Activated CD4-positive, alpha-beta T cell treated with anti-CD3 and anti-CD28 coated beads for 36 hours (primary cell): ENCODE measurements at regions not wholly inside any gene's neighbourhood (a gene's known extent, or its start where the extent isn't known, plus 50 kb on each side); places are given as distances from the start of the nearest gene placed in this dataset.

Experiments
- ATAC-seq: fragments of 200-7000 bp; cut with Tn5 transposase; one replicate; pipeline ENCODE4 v1.10.0; 2021; ENCODE audit warnings: mild to moderate bottlenecking, moderate library complexity
- CTCF ChIA-PET: fragments of 350-600 bp; sonication (Branson Sonifier 250); formaldehyde crosslinking; loops from one replicate; lab custom pipeline; 2021; ENCODE audit warnings: antibody characterized with exemption; lab: Charles Lee
- POLR2A ChIA-PET: fragments of 350-600 bp; sonication (Branson Sonifier 250); formaldehyde crosslinking; loops from one replicate; lab custom pipeline; 2021; ENCODE audit warnings: antibody characterized with exemption, inconsistent platforms; lab: Charles Lee
- DNase-seq: peaks from one replicate; pipeline ENCODE4 v3.0.0-alpha.2; 2020
- H3K27ac Mint-ChIP-seq: one replicate; pipeline ENCODE4 v1.8.0; 2021; ENCODE audit warnings: mixed read lengths
- H3K27me3 Mint-ChIP-seq: one replicate; pipeline ENCODE4 v1.8.0; 2021; ENCODE audit warnings: mixed read lengths
- H3K36me3 Mint-ChIP-seq: one replicate; pipeline ENCODE4 v1.8.0; 2021; ENCODE audit warnings: low read depth, mixed read lengths
- H3K4me1 Mint-ChIP-seq: one replicate; pipeline ENCODE4 v1.8.0; 2021; ENCODE audit warnings: mixed read lengths
- H3K4me3 Mint-ChIP-seq: one replicate; pipeline ENCODE4 v1.8.0; 2021; ENCODE audit warnings: mild to moderate bottlenecking, moderate library complexity, mixed read lengths
- H3K9me3 Mint-ChIP-seq: one replicate; pipeline ENCODE4 v1.8.0; 2021; ENCODE audit warnings: low read depth, mixed read lengths
- intact Hi-C, 2 experiments: fragments of 100-400 bp; cut with DNase I in 1 of 2; cut with micrococcal nuclease in 1 of 2; formaldehyde crosslinking; loops; one replicate each; pipeline versions ENCODE4 v1.14.2 to v1.15.1; 2022 to 2024; cut with DNase I, micrococcal nuclease

DNA sequence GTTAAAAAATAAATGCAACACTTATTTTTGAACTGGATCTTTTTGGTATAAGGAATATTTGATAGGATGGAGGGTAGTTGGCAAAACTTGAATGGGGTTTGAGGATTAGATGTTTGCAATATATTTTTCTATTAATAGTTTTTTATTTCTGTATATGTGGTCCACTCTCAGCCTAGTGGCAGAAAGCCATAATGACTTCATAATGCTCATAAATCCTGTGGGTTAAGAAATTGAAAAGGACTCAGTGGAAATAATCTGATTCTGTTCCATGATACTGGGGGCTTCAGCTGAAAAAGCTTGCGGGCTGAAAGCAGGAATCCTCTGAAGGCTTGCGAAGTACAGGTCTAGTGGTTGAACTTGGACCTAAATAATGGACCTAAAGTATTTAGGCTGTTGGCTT is 1028.6 kb upstream of the PRMT6 start:
- CTCF ChIA-PET = no interaction called here
- Mint-ChIP-seq H3K4me3 (no peak overlapping the region), H3K27me3 (no peaks in the 10 kb centered on the region), H3K27ac (no peak overlapping the region), H3K4me1 (no peaks in the 10 kb centered on the region), H3K9me3 (peaks cover 6% of the 10 kb centered on the region), H3K36me3 (no peaks in the 10 kb centered on the region)
- DNase-seq = no peak
- intact Hi-C loops = no loop called here
- POLR2A ChIA-PET = no interaction called here
- no peak for ATAC-seq

DNA sequence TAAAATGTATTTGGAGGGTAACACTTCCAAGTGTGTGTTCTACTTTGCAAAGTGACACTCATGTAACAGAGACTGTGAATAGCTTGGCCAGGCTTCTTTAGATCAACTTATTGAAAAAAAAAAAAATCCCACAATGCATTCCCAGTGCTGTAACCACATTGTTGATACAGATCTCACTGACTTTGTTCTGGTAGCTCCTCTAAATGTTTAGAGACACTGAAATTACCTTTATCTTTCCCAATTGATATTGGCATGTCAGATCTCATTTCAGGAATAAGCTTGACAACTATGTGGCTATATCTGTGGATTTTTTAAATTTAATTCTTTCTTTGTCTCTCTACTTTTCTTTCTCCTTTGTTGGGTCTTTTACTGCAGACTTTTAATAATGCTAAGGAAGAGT is 1018.9 kb upstream of the PRMT6 start:
- Mint-ChIP-seq H3K36me3 (no peaks in the 10 kb centered on the region), H3K4me3 (no peak overlapping the region), H3K9me3 (peaks cover 17% of the 10 kb centered on the region), H3K4me1 (no peaks in the 10 kb centered on the region), H3K27ac (no peak overlapping the region), H3K27me3 (no peaks in the 10 kb centered on the region)
- ChIA-PET CTCF (no interaction called here), POLR2A (no interaction called here)
- DNase-seq = no peak
- ATAC-seq = no peak
- intact Hi-C loops = no loop called here

DNA sequence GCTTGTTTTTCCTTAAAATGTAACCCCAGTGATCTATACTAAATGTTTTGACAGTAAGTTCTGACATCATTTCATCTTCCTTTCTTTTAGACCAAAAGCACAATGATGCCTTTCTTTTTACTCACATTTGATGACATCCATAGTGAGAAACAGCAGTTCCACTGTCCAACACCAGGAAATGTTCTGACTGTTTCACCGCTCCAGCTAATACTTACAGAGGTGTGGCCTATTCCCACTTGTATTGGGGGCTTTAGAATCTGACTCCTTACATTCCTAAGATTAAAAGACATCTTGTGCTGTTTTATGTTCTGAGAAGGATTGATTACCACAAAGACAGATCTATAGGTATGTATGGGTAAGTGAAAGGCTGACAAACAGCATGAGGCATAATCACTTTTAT is 1018.2 kb upstream of the PRMT6 start:
- H3K9me3 Mint-ChIP-seq = peaks cover 20% of the 10 kb centered on the region
- ChIA-PET CTCF (no interaction called here), POLR2A (no interaction called here)
- H3K36me3 Mint-ChIP-seq = no peaks in the 10 kb centered on the region
- ATAC-seq (no peak), DNase-seq (no peak)
- H3K27me3 Mint-ChIP-seq = no peaks in the 10 kb centered on the region
- H3K4me3 Mint-ChIP-seq = no peak overlapping the region
- no peak overlapping the region for H3K27ac Mint-ChIP-seq
- intact Hi-C loops = no loop called here
- no peaks in the 10 kb centered on the region for H3K4me1 Mint-ChIP-seq

DNA sequence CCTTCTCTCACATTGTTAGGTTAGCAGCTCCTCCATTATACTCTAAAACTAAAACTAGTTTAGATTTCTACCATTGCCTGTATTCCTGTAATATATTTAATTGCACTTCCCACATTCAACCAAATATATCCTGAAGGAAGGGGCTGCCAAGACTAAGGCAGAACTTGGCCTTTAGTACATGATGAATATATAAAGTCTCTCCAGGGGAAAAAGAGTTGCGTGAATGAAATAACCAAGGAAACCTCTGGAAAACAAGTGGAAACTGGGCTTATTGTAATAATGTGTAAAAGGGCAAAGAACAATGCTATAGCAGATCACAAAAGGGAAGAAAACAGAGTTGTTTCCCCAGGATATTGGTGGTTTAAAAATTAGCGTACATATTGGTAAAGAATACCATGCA is 1012.5 kb upstream of the PRMT6 start:
- ATAC-seq (no peak), DNase-seq (no peak)
- Mint-ChIP-seq H3K4me1 (no peaks in the 10 kb centered on the region), H3K36me3 (no peaks in the 10 kb centered on the region), H3K27ac (no peak overlapping the region), H3K27me3 (no peaks in the 10 kb centered on the region), H3K4me3 (no peak overlapping the region), H3K9me3 (peaks cover 25% of the 10 kb centered on the region)
- ChIA-PET CTCF (no interaction called here), POLR2A (no interaction called here)
- intact Hi-C loops = no loop called here

DNA sequence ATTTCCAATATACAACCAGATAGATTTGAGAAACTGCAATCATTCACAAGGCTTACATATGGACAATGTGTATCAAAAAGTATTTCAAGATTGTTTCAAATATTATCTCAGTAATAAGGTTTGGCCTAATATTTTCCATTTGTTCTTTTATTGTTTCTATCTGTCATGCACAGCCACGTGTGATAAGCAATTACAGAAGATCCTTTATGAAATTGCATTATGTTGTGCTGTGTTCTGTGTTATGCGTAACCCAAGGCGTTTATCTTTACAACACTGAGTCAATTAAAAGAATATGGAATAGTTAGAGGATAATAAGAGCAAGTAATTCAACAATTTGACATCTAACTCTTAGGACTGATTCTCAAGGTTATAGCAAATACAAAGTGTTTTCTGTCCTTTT is 1009.3 kb upstream of the PRMT6 start:
- Mint-ChIP-seq H3K9me3 (peaks cover 22% of the 10 kb centered on the region), H3K4me3 (no peak overlapping the region), H3K4me1 (no peaks in the 10 kb centered on the region), H3K27me3 (no peaks in the 10 kb centered on the region), H3K27ac (no peak overlapping the region), H3K36me3 (no peaks in the 10 kb centered on the region)
- ATAC-seq = no peak
- ChIA-PET CTCF (no interaction called here), POLR2A (no interaction called here)
- intact Hi-C loops = no loop called here
- DNase-seq = no peak

DNA sequence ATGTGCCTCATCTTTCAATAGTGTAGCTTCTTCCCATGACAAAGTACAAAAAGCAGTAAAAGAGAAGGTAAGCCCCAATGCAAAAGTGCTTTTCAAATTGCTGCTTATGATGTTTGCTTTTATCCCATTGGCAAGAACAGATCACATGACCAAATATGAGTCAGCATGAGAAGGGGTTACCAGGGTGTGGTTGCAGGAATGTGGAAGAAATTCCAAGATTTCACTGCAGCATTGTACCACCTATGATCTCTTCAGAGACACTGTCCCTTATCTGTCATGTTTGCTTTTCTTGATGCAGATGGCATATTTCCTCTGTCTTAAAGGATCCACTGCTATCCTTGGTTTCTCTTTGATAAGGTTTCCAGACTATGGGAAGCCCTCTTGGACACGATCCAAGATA is 1006.9 kb upstream of the PRMT6 start:
- Mint-ChIP-seq H3K27ac (no peak overlapping the region), H3K27me3 (no peaks in the 10 kb centered on the region), H3K9me3 (peaks cover 15% of the 10 kb centered on the region), H3K4me3 (no peak overlapping the region), H3K4me1 (no peaks in the 10 kb centered on the region), H3K36me3 (no peaks in the 10 kb centered on the region)
- CTCF ChIA-PET = interaction anchor here (0.6 kb wide), 1 partner anchor 26 kb away, joined by 3 read pairs; no protein-coding TSS in a partner anchor
- no peak for DNase-seq
- no peak for ATAC-seq
- intact Hi-C loops = no loop called here
- POLR2A ChIA-PET = no interaction called here

DNA sequence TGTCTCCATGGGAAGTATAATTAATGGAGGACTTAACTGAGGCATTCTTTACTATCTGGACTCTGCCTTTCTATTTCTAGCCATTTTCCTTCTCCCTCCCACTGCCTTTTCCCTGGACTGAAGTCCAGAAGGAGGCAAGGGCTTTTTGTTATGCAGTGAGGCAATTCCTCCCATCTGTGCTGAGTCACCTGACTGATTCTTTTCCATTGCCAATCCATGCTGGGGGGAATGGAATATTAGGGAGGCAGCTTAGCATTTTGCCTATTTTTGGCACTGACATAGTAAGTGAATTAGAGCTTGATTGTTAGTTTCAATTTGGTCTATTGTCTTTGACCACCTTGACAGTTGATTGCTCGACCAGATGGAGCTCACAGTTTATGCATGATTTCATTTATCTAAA is 1000.6 kb upstream of the PRMT6 start:
- peaks cover 13% of the 10 kb centered on the region for H3K9me3 Mint-ChIP-seq
- ATAC-seq = no peak
- ChIA-PET CTCF (no interaction called here), POLR2A (no interaction called here)
- no peaks in the 10 kb centered on the region for H3K4me1 Mint-ChIP-seq
- H3K36me3 Mint-ChIP-seq = no peaks in the 10 kb centered on the region
- no peaks in the 10 kb centered on the region for H3K27me3 Mint-ChIP-seq
- H3K27ac Mint-ChIP-seq = no peak overlapping the region
- intact Hi-C loops = no loop called here
- no peak for DNase-seq
- H3K4me3 Mint-ChIP-seq = no peak overlapping the region

DNA sequence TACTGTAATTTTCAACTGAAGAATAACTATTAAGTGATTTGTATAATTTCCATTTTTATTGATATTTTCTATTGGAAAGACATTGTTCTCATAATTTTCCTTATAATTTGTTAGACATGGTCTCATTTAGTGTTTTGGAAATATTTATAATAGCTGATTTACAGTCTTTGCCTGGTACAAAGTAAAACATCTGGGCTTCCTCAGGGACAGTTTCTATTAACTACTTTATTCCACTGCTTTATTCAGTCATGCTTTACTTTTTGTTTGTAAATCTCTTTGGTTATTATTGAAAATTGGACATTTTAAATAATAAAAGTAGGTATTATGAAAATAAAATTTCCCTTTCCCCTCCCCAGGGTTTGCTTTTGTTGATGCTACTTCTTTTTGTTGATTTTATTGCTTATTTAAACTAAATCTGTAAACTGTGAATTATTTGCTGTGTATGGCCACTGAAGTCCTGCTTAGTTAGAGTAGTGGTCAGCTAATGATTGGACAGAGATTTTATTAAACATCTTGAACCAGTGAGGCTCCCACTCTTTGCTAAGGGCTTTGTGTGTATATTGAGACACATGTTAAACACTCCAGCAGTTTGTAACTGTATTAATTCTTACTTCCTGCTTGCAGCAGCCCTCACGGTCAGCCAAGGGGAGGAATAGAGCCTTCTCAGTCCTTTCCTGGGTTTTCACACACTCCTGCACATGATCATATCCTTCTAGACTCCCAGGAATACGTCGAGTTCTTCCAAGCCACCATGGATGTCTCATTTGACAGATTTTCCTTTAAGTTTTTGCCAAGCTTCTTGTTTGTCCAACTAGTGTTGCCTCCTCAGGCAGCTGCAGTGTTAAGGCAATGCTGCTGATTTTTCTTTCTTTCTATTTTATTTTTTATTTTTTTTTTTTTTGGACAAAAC is 994.6 kb upstream of the PRMT6 start:
- Mint-ChIP-seq H3K9me3 (peaks cover 5% of the 10 kb centered on the region), H3K4me1 (no peaks in the 10 kb centered on the region), H3K27ac (no peak overlapping the region), H3K36me3 (no peaks in the 10 kb centered on the region), H3K27me3 (no peaks in the 10 kb centered on the region), H3K4me3 (no peak overlapping the region)
- CTCF ChIA-PET = no interaction called here
- DNase-seq (no peak), ATAC-seq (no peak)
- POLR2A ChIA-PET = no interaction called here
- intact Hi-C loops = no loop called here

DNA sequence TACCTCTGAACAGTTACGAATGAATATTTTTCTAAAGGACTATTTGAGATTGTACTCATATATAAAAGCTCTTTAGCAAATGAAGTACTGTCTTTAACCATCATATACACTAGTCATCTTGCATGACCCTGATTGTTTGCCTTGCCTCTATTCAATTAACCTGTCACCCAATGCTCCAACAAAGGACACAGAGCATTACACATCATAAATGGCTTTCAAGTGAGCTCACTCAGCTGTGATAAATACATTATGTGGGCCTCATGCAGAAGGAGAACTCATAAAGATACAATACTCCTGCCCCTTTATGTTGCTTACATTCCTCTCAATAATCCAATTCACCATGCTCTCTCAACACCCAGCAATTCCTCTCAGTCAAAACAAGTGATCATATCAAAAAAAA is 993.0 kb upstream of the PRMT6 start:
- Mint-ChIP-seq H3K27ac (no peak overlapping the region), H3K36me3 (no peaks in the 10 kb centered on the region), H3K4me3 (no peak overlapping the region), H3K4me1 (no peaks in the 10 kb centered on the region), H3K9me3 (peaks cover 3% of the 10 kb centered on the region), H3K27me3 (no peaks in the 10 kb centered on the region)
- ATAC-seq = no peak
- DNase-seq = no peak
- intact Hi-C loops = no loop called here
- POLR2A ChIA-PET = no interaction called here
- CTCF ChIA-PET = interaction anchor here (0.6 to 0.7 kb wide), 2 partner anchors 340 to 1662 kb away, joined by 3 read pairs; no protein-coding TSS in a partner anchor

DNA sequence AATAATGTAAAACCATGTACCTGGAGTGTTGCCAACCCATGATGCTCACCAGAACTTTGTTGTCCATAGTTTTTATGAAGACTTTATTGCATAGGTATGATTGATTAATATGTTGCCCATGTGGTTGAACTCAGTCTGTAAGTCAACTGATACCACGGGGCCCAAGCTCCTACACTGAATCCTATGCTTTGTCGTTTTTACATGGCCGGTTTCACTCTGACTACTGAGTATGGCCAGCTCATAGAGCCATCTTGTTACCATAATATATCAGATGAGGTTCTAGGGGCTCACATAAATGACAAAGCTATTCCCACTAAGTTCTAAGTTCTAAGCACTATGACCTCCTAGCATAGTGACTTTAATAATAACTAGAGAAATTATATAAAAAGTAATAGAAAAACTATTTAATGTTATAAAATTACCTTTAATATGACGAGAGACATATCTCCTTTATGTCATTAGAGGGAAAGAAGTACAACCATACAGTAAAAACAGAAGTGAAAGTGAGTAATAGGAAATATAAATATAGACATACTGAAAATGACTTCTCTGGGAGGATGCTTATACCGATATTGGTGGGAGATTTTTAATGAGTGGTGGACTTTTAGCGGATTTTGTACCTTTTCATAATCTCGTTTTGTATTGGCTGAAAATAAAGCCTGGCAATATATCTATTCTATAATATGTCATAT is 983.4 kb upstream of the PRMT6 start:
- H3K27ac Mint-ChIP-seq = no peak overlapping the region
- no peaks in the 10 kb centered on the region for H3K36me3 Mint-ChIP-seq
- no peak overlapping the region for H3K4me3 Mint-ChIP-seq
- ATAC-seq (no peak), DNase-seq (no peak)
- ChIA-PET CTCF (no interaction called here), POLR2A (no interaction called here)
- H3K27me3 Mint-ChIP-seq = no peaks in the 10 kb centered on the region
- H3K4me1 Mint-ChIP-seq = no peaks in the 10 kb centered on the region
- intact Hi-C loops = no loop called here
- H3K9me3 Mint-ChIP-seq = peaks cover 2% of the 10 kb centered on the region

DNA sequence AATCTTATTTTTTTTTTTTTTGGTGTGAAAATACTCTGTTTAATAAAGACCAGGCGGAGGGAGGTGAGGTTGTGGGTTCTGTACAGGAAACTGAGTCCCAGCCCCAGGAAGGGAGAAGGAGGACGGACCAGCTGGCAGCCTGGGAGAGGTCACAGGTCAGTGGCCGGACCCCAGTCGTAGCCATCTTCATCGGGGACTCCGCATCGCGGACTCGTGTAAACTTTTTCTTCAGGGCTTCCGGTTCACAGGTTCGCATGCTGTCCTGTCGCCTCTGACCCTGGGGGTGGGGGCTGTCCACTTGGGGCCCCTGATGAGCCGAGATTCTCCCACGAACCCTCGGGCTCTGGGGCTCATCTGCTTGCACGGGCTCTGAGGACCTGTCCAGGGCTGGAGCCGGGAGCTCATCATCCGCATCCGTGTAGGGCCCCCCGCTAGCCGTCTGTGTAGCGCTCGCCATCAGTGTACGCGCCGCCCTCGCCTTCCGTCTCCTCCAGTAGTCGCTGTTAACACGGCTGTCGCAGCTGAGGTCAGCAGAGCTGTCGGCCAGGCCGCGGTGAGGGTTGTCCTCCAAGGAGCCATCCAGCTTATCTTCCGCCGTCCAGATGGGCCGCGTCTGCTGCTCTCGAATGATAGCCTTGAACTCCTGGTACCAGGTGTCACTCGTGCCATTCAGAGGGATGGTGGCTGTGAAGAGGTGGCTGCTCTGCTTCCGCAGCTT is 975.7 kb upstream of the PRMT6 start:
- DNase-seq (no peak), ATAC-seq (no peak)
- intact Hi-C loops = no loop called here
- peaks cover 3% of the 10 kb centered on the region for H3K9me3 Mint-ChIP-seq
- POLR2A ChIA-PET = interaction anchor here (0.6 kb wide), 1 partner anchor 521 kb away, joined by 3 read pairs; no protein-coding TSS in a partner anchor
- H3K4me3 Mint-ChIP-seq = no peak overlapping the region
- H3K36me3 Mint-ChIP-seq = no peaks in the 10 kb centered on the region
- no peak overlapping the region for H3K27ac Mint-ChIP-seq
- H3K27me3 Mint-ChIP-seq = no peaks in the 10 kb centered on the region
- H3K4me1 Mint-ChIP-seq = no peaks in the 10 kb centered on the region
- CTCF ChIA-PET = no interaction called here
